Activated CD4-positive, alpha-beta T cell treated with anti-CD3 and anti-CD28 coated beads, Interleukin-2, amount 10 ng/mL, durations not matched to agents 7 days and 5 days (primary cell): ENCODE measurements at regions not wholly inside any gene's neighbourhood (a gene's known extent, or its start where the extent isn't known, plus 50 kb on each side); places are given as distances from the start of the nearest gene placed in this dataset.
"Not testable (repeated sequence)": the region's sequence is repeated elsewhere in the genome, so short reads cannot be mapped to it uniquely, and the experiment has no call there.

ENCODE experiments used
- CTCF ChIA-PET: fragments of 350-600 bp; sonication (Branson Sonifier 250); formaldehyde crosslinking; loops from one replicate; lab custom pipeline; 2021; ENCODE audit warnings: antibody characterized with exemption; lab: Charles Lee
- POLR2A ChIA-PET: fragments of 350-600 bp; sonication (Branson Sonifier 250); formaldehyde crosslinking; loops from one replicate; lab custom pipeline; 2021; ENCODE audit warnings: antibody characterized with exemption; lab: Charles Lee
- DNase-seq: peaks from one replicate; pipeline ENCODE4 v3.0.0-alpha.2; 2020
- H3K27ac Mint-ChIP-seq: one replicate; pipeline ENCODE4 v1.8.0; 2021; ENCODE audit warnings: mild to moderate bottlenecking, moderate library complexity, mixed read lengths
- H3K27me3 Mint-ChIP-seq: one replicate; pipeline ENCODE4 v1.8.0; 2021; ENCODE audit warnings: mixed read lengths
- H3K36me3 Mint-ChIP-seq: one replicate; pipeline ENCODE4 v1.8.0; 2021; ENCODE audit warnings: low read depth, mixed read lengths
- H3K4me1 Mint-ChIP-seq: one replicate; pipeline ENCODE4 v1.8.0; 2021; ENCODE audit warnings: mixed read lengths
- H3K4me3 Mint-ChIP-seq: one replicate; pipeline ENCODE4 v1.8.0; 2021; ENCODE audit warnings: mild to moderate bottlenecking, moderate library complexity, mixed read lengths
- H3K9me3 Mint-ChIP-seq: one replicate; pipeline ENCODE4 v1.8.0; 2021; ENCODE audit warnings: mixed read lengths

GRCh38 chr3:168813225-168813802 lies 717.6 kb upstream of the GOLIM4 start:
- POLR2A ChIA-PET: no interaction called here
- no peaks in the 10 kb centered on the region for H3K9me3 Mint-ChIP-seq
- no peaks in the 10 kb centered on the region for H3K36me3 Mint-ChIP-seq
- no peaks in the 10 kb centered on the region for H3K4me1 Mint-ChIP-seq
- H3K27me3 Mint-ChIP-seq: no peaks in the 10 kb centered on the region
- no peak overlapping the region for H3K4me3 Mint-ChIP-seq
- CTCF ChIA-PET: interaction anchor here (0.9 kb wide), 1 partner anchor 35 kb away, joined by 3 read pairs; no protein-coding TSS in a partner anchor
- no peak overlapping the region for H3K27ac Mint-ChIP-seq
- no peak for DNase-seq

- Mint-ChIP-seq H3K27me3 (no peaks in the 10 kb centered on the region), H3K4me1 (no peaks in the 10 kb centered on the region), H3K4me3 (no peak overlapping the region), H3K27ac (no peak overlapping the region), H3K36me3 (no peaks in the 10 kb centered on the region), H3K9me3 (no peaks in the 10 kb centered on the region)
- CTCF ChIA-PET: interaction anchor here (0.6 kb wide), 1 partner anchor 699 kb away, joined by 3 read pairs; no protein-coding TSS in a partner anchor
- POLR2A ChIA-PET: no interaction called here
- DNase-seq: no peak
These were observed 716.5 kb upstream of the GOLIM4 start for GRCh38 chr3:168812234-168812633.

- Mint-ChIP-seq H3K9me3 (no peaks in the 10 kb centered on the region), H3K4me1 (no peaks in the 10 kb centered on the region), H3K27ac (no peak overlapping the region), H3K4me3 (no peak overlapping the region), H3K36me3 (no peaks in the 10 kb centered on the region), H3K27me3 (no peaks in the 10 kb centered on the region)
- CTCF ChIA-PET: no interaction called here
- POLR2A ChIA-PET: no interaction called here
- DNase-seq: no peak
These were observed 712.9 kb upstream of the GOLIM4 start for GRCh38 chr3:168808596-168808995.

DNA sequence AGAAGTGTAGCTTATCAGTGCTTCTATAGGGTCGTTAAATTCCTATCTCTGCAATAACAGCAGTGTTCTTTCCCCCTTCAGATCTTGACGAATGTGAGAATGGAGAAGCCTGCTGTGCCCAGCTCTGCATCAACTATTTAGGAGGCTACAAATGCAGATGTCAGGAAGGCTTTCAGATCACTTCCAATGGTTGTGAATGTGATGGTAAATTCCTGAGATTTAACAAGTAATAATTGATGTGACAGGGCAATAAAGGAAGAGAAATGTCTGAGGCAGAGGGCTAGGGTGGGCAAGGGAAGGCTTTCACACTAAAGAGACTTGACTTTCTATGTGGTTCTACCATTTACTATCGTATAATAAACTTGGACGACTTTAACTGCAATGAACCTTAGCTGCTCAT lies 711.7 kb upstream of the GOLIM4 start:
- CTCF ChIA-PET: no interaction called here
- POLR2A ChIA-PET: no interaction called here
- H3K4me1 Mint-ChIP-seq: no peaks in the 10 kb centered on the region
- no peaks in the 10 kb centered on the region for H3K9me3 Mint-ChIP-seq
- no peak for DNase-seq
- no peak overlapping the region for H3K27ac Mint-ChIP-seq
- no peak overlapping the region for H3K4me3 Mint-ChIP-seq
- H3K27me3 Mint-ChIP-seq: no peaks in the 10 kb centered on the region
- H3K36me3 Mint-ChIP-seq: no peaks in the 10 kb centered on the region

DNA sequence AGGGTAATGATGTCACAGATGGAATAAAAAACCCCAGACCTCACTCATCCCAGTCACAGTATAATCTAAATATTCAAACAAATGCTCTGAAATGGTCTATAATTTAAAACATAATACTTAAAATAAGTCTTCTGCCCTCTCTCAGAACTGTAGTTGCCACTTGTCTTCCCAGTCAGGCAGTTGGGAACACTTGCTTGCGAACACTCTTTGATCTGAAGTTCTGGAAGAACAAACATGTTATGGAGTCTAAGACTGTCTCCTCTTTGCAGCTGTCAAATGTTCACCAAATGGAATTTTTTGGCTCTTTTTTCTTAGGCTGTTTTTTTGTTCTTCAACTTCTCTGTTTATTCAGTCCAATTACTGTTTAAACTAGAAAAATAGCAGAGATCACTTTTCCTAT lies 711.1 kb upstream of the GOLIM4 start:
- ChIA-PET POLR2A (no interaction called here), CTCF (no interaction called here)
- Mint-ChIP-seq H3K4me3 (no peak overlapping the region), H3K27me3 (no peaks in the 10 kb centered on the region), H3K9me3 (no peaks in the 10 kb centered on the region), H3K4me1 (no peaks in the 10 kb centered on the region), H3K36me3 (no peaks in the 10 kb centered on the region), H3K27ac (no peak overlapping the region)
- no peak for DNase-seq

DNA sequence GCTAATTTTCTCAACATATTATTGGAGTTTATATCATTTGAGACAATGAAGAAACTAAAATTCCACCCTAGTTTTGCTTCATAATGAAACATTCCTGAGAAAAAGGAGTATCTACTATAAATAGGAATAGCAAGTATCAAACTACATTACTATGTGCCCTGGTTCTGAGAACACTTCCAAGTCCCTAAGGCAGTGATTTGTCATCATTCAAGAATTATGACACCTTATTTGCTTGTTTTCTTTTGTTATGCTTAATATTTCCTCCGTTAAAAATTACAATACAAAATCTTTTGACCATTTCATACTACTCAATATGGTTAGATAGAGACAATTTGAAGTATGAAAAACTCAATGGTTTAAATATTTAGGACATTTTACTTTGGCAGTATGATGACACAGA lies 707.8 kb upstream of the GOLIM4 start:
- no peak for DNase-seq
- Mint-ChIP-seq H3K27ac (no peak overlapping the region), H3K36me3 (no peaks in the 10 kb centered on the region), H3K4me3 (no peak overlapping the region), H3K4me1 (no peaks in the 10 kb centered on the region), H3K27me3 (no peaks in the 10 kb centered on the region), H3K9me3 (no peaks in the 10 kb centered on the region)
- POLR2A ChIA-PET: no interaction called here
- CTCF ChIA-PET: no interaction called here

DNA sequence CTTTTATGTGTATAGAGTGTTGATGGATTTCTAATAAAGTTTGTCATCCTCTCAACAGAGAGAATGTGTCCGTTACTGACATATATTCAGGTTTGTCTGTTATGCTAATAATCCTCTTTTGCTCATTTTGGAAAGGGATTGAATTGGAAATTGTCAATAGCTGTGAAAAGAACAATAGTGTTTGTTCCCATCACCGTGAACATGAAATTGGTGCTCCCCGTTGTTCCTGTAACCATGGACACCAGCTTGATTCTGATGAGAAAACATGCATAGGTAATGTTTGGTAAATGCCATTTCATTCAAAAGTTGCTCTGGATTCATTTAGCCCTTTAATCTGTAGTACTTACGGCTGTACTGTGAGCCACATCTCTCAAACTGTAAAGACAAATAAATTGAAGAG lies 707.0 kb upstream of the GOLIM4 start:
- Mint-ChIP-seq H3K27me3 (no peaks in the 10 kb centered on the region), H3K4me3 (no peak overlapping the region), H3K27ac (no peak overlapping the region), H3K36me3 (no peaks in the 10 kb centered on the region), H3K4me1 (no peaks in the 10 kb centered on the region), H3K9me3 (no peaks in the 10 kb centered on the region)
- CTCF ChIA-PET: no interaction called here
- POLR2A ChIA-PET: no interaction called here
- no peak for DNase-seq

DNA sequence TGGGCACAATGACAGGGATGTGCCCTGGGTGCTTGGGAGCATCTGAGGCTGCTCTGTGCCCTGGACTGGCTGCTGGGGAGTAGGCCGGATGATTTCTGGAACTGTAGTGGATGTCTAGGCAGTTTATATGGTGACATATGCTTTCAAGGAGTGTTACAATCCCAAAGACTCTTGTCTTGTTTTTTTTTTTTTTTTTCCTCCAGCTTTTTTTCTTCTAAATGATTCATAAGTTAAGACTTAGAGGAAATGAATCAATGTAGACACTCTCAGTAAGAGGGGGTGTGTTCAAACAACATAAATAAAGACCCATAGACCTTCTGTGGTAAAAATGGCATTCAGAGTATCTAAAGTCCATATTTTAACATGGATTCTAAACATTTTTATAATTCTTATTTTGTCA lies 706.1 kb upstream of the GOLIM4 start:
- no peak overlapping the region for H3K4me3 Mint-ChIP-seq
- CTCF ChIA-PET: interaction anchor here (0.6 kb wide), 1 partner anchor 20 kb away, joined by 3 read pairs; no protein-coding TSS in a partner anchor
- H3K4me1 Mint-ChIP-seq: no peaks in the 10 kb centered on the region
- no peaks in the 10 kb centered on the region for H3K9me3 Mint-ChIP-seq
- H3K36me3 Mint-ChIP-seq: no peaks in the 10 kb centered on the region
- H3K27ac Mint-ChIP-seq: no peak overlapping the region
- POLR2A ChIA-PET: no interaction called here
- no peak for DNase-seq
- no peaks in the 10 kb centered on the region for H3K27me3 Mint-ChIP-seq

DNA sequence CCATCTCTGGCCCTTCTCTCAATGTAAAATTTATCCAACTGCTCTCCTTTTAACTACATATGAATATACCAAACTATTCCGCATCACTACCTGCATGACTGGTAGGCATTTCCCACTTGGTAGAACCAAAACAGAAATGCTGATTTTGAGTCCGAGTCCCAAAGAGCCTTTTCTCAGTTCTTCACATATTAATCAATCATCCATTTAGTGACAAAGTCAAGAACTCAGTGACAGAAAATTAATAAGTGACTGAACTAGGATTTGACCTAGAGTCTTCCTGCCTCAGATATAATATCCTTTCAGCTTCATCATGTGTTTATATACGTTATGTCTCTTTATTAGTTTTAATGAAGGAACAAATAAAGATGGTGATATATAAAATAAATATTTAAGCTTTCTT lies 700.6 kb upstream of the GOLIM4 start:
- Mint-ChIP-seq H3K27ac (no peak overlapping the region), H3K9me3 (no peaks in the 10 kb centered on the region), H3K36me3 (no peaks in the 10 kb centered on the region), H3K4me3 (no peak overlapping the region), H3K4me1 (no peaks in the 10 kb centered on the region), H3K27me3 (no peaks in the 10 kb centered on the region)
- CTCF ChIA-PET: no interaction called here
- POLR2A ChIA-PET: no interaction called here
- no peak for DNase-seq

GRCh38 chr3:168794427-168794826 lies 698.7 kb upstream of the GOLIM4 start:
- Mint-ChIP-seq H3K4me1 (no peaks in the 10 kb centered on the region), H3K27ac (no peak overlapping the region), H3K4me3 (no peak overlapping the region), H3K9me3 (no peaks in the 10 kb centered on the region), H3K27me3 (no peaks in the 10 kb centered on the region), H3K36me3 (no peaks in the 10 kb centered on the region)
- ChIA-PET CTCF (no interaction called here), POLR2A (no interaction called here)
- DNase-seq: no peak

- ChIA-PET CTCF (no interaction called here), POLR2A (no interaction called here)
- H3K27ac Mint-ChIP-seq: no peak overlapping the region
- H3K27me3 Mint-ChIP-seq: no peaks in the 10 kb centered on the region
- no peaks in the 10 kb centered on the region for H3K36me3 Mint-ChIP-seq
- H3K4me1 Mint-ChIP-seq: no peaks in the 10 kb centered on the region
- no peak overlapping the region for H3K4me3 Mint-ChIP-seq
- no peak for DNase-seq
- no peaks in the 10 kb centered on the region for H3K9me3 Mint-ChIP-seq
These were observed 686.5 kb upstream of the GOLIM4 start for GRCh38 chr3:168782193-168782592.

GRCh38 chr3:168779970-168780645 lies 684.4 kb upstream of the GOLIM4 start:
- H3K36me3 Mint-ChIP-seq, DNase-seq, H3K27me3 Mint-ChIP-seq, POLR2A ChIA-PET, H3K9me3 Mint-ChIP-seq, H3K27ac Mint-ChIP-seq, CTCF ChIA-PET, H3K4me3 Mint-ChIP-seq, H3K4me1 Mint-ChIP-seq: not testable (repeated sequence)

DNA sequence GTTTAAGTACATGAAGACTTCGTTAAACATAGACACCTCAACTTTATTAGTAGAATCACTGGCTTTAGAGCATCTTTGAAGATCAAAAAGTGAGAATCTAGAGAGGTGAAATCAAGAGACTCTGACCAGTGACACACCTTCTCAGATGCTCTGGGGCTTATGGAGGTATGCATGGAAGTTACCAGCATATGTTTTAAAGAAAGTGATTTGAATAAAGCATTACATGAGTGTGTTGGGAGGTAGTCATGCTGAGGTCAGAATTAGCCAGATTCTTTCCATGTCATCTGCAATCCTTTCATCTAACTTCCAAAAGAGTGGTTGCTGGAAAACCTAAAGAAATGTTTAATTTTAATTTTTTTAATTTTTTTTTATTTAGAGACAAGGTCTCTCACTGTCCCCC lies 658.0 kb upstream of the GOLIM4 start:
- Mint-ChIP-seq H3K36me3 (no peaks in the 10 kb centered on the region), H3K9me3 (no peaks in the 10 kb centered on the region), H3K4me3 (no peak overlapping the region), H3K27me3 (no peaks in the 10 kb centered on the region), H3K27ac (no peak overlapping the region), H3K4me1 (no peaks in the 10 kb centered on the region)
- ChIA-PET POLR2A (no interaction called here), CTCF (no interaction called here)
- no peak for DNase-seq

DNA sequence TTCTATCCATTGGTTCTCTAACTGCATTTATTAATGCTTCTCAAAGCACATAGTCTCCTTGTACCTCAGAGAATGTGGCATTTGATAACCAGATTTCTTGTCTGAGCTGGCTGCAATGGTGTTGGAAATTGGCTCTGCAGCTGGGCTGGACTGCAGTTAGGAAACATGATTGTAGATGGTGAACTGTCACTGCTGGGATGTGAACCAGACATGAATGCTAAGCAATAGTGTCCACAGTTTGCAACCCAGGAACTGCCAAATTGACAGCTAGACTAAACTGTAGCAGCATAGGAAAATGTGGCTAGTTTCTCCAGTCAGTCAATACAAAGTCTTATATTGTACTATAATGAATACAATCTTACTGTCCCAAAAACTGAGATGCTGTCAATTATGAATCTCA lies 656.6 kb upstream of the GOLIM4 start:
- Mint-ChIP-seq H3K27me3 (no peaks in the 10 kb centered on the region), H3K36me3 (no peaks in the 10 kb centered on the region), H3K4me3 (no peak overlapping the region), H3K9me3 (no peaks in the 10 kb centered on the region), H3K27ac (no peak overlapping the region), H3K4me1 (no peaks in the 10 kb centered on the region)
- CTCF ChIA-PET: no interaction called here
- no peak for DNase-seq
- POLR2A ChIA-PET: no interaction called here
